ENCODE measurements at regions not wholly inside any gene's neighbourhood (a gene's known extent, or its start where the extent isn't known, plus 50 kb on each side); places are given as distances from the start of the nearest gene placed in this dataset.
"Not testable (repeated sequence)": the region's sequence is repeated elsewhere in the genome, so short reads cannot be mapped to it uniquely, and the experiment has no call there.

GRCh38 chr3:118641608-118642007 lies 393.0 kb downstream of the IGSF11 start:
- DNase-seq = no peak

GRCh38 chr3:118671192-118671591 lies 363.5 kb downstream of the IGSF11 start:
- no peak for DNase-seq

- DNase-seq = no peak
Observed at GRCh38 chr3:118675305-118675704, 359.3 kb downstream of the IGSF11 start.

- not testable (repeated sequence) for DNase-seq
Observed at GRCh38 chr3:118678663-118679062, 356.0 kb downstream of the IGSF11 start.

GRCh38 chr3:118682921-118683320 lies 351.7 kb downstream of the IGSF11 start:
- DNase-seq = no peak

GRCh38 chr3:118683636-118684035 lies 351.0 kb downstream of the IGSF11 start:
- DNase-seq = no peak

GRCh38 chr3:118688396-118688884 lies 346.2 kb downstream of the IGSF11 start:
- DNase-seq = no peak

GRCh38 chr3:118692416-118692815 lies 342.2 kb downstream of the IGSF11 start:
- DNase-seq = no peak

- DNase-seq = no peak
Observed at GRCh38 chr3:118705487-118706219, 329.0 kb downstream of the IGSF11 start.

GRCh38 chr3:118707991-118708390 lies 326.7 kb downstream of the IGSF11 start:
- no peak for DNase-seq

GRCh38 chr3:118710532-118710931 lies 324.1 kb downstream of the IGSF11 start:
- DNase-seq = no peak

- DNase-seq = no peak
Observed at GRCh38 chr3:118713502-118714207, 321.0 kb downstream of the IGSF11 start.

GRCh38 chr3:118714800-118715199 lies 319.8 kb downstream of the IGSF11 start:
- DNase-seq = no peak

- no peak for DNase-seq
Observed at GRCh38 chr3:118729546-118729945, 305.1 kb downstream of the IGSF11 start.

GRCh38 chr3:118734664-118735063 lies 300.0 kb downstream of the IGSF11 start:
- no peak for DNase-seq

- no peak for DNase-seq
Observed at GRCh38 chr3:118736107-118736506, 298.5 kb downstream of the IGSF11 start.

GRCh38 chr3:118740722-118741290 lies 293.8 kb downstream of the IGSF11 start:
- no peak for DNase-seq

GRCh38 chr3:118742760-118743159 lies 291.9 kb downstream of the IGSF11 start:
- DNase-seq = no peak

GRCh38 chr3:118744186-118744585 lies 290.5 kb downstream of the IGSF11 start:
- no peak for DNase-seq

- DNase-seq = no peak
Observed at GRCh38 chr3:118754406-118755252, 280.0 kb downstream of the IGSF11 start.

- DNase-seq = no peak
Observed at GRCh38 chr3:118755253-118755801, 279.3 kb downstream of the IGSF11 start.

- DNase-seq = no peak
Observed at GRCh38 chr3:118760585-118761290, 273.9 kb downstream of the IGSF11 start.

Measured in stimulated activated CD4-positive, alpha-beta T cell treated with anti-CD3 and anti-CD28 coated beads, Interleukin-4, amount 100 ng/mL, for 4 hours (primary cell).